ENCODE measurements at regions not wholly inside any gene's neighbourhood (a gene's known extent, or its start where the extent isn't known, plus 50 kb on each side); places are given as distances from the start of the nearest gene placed in this dataset.

- DNase-seq (ENCODE audit: extremely low read depth in 1 of 2, low read depth in 1 of 2): no peak
Measured at GRCh38 chr1:13965770-13966398, 265.9 kb downstream of the PRDM2 start.

GRCh38 chr1:13967707-13968106 is 267.7 kb downstream of the PRDM2 start:
- DNase-seq (ENCODE audit: extremely low read depth in 1 of 2, low read depth in 1 of 2): no peak

- no peak for DNase-seq (ENCODE audit: extremely low read depth in 1 of 2, low read depth in 1 of 2)
Measured at GRCh38 chr1:13968361-13968760, 268.4 kb downstream of the PRDM2 start.

GRCh38 chr1:13970631-13971247 is 270.8 kb downstream of the PRDM2 start:
- DNase-seq (ENCODE audit: extremely low read depth in 1 of 2, low read depth in 1 of 2): no peak

- no peak for DNase-seq (ENCODE audit: extremely low read depth in 1 of 2, low read depth in 1 of 2)
Measured at GRCh38 chr1:13976485-13976884, 276.5 kb downstream of the PRDM2 start.

GRCh38 chr1:13981142-13981541 is 281.2 kb downstream of the PRDM2 start:
- no peak for DNase-seq (ENCODE audit: extremely low read depth in 1 of 2, low read depth in 1 of 2)

GRCh38 chr1:13983393-13983792 is 283.4 kb downstream of the PRDM2 start:
- no peak for DNase-seq (ENCODE audit: extremely low read depth in 1 of 2, low read depth in 1 of 2)

- DNase-seq (ENCODE audit: extremely low read depth in 1 of 2, low read depth in 1 of 2): no peak
Measured at GRCh38 chr1:13990939-13991338, 291.0 kb downstream of the PRDM2 start.

- DNase-seq (ENCODE audit: extremely low read depth in 1 of 2, low read depth in 1 of 2): no peak
Measured at GRCh38 chr1:13992489-13993285, 292.7 kb downstream of the PRDM2 start.

GRCh38 chr1:13994386-13994785 is 294.4 kb downstream of the PRDM2 start:
- DNase-seq (ENCODE audit: extremely low read depth in 1 of 2, low read depth in 1 of 2): no peak

- no peak for DNase-seq (ENCODE audit: extremely low read depth in 1 of 2, low read depth in 1 of 2)
Measured at GRCh38 chr1:13996334-13996733, 296.3 kb downstream of the PRDM2 start.

GRCh38 chr1:14003552-14003951 is 303.6 kb downstream of the PRDM2 start:
- DNase-seq (ENCODE audit: extremely low read depth in 1 of 2, low read depth in 1 of 2): no peak

- DNase-seq (ENCODE audit: extremely low read depth in 1 of 2, low read depth in 1 of 2): no peak
Measured at GRCh38 chr1:14009582-14009981, 309.6 kb downstream of the PRDM2 start.

- no peak for DNase-seq (ENCODE audit: extremely low read depth in 1 of 2, low read depth in 1 of 2)
Measured at GRCh38 chr1:14010476-14010875, 310.5 kb downstream of the PRDM2 start.

GRCh38 chr1:14011132-14011531 is 311.1 kb downstream of the PRDM2 start:
- no peak for DNase-seq (ENCODE audit: extremely low read depth in 1 of 2, low read depth in 1 of 2)

- no peak for DNase-seq (ENCODE audit: extremely low read depth in 1 of 2, low read depth in 1 of 2)
Measured at GRCh38 chr1:14011888-14012287, 311.9 kb downstream of the PRDM2 start.

GRCh38 chr1:14014929-14015328 is 314.9 kb downstream of the PRDM2 start:
- DNase-seq (ENCODE audit: extremely low read depth in 1 of 2, low read depth in 1 of 2): no peak

GRCh38 chr1:14015917-14016316 is 315.9 kb downstream of the PRDM2 start:
- no peak for DNase-seq (ENCODE audit: extremely low read depth in 1 of 2, low read depth in 1 of 2)

GRCh38 chr1:14017531-14017961 is 317.6 kb downstream of the PRDM2 start:
- no peak for DNase-seq (ENCODE audit: extremely low read depth in 1 of 2, low read depth in 1 of 2)

GRCh38 chr1:14019461-14019860 is 319.5 kb downstream of the PRDM2 start:
- DNase-seq (ENCODE audit: extremely low read depth in 1 of 2, low read depth in 1 of 2): no peak

GRCh38 chr1:14020006-14020405 is 320.0 kb downstream of the PRDM2 start:
- DNase-seq (ENCODE audit: extremely low read depth in 1 of 2, low read depth in 1 of 2): no peak

- no peak for DNase-seq (ENCODE audit: extremely low read depth in 1 of 2, low read depth in 1 of 2)
Measured at GRCh38 chr1:14027099-14027498, 327.1 kb downstream of the PRDM2 start.

Measured in activated CD8-positive, alpha-beta memory T cell treated with anti-CD3 and anti-CD28 coated beads for 1 hour (primary cell).